HG02571 (cell line): ENCODE measurements at regions not wholly inside any gene's neighbourhood (a gene's known extent, or its start where the extent isn't known, plus 50 kb on each side); places are given as distances from the start of the nearest gene placed in this dataset.

Experiments
- ATAC-seq: cut with Tn5 transposase; IDR thresholded peaks from one replicate; pipeline ENCODE4 v1.9.1; 2021; ENCODE audit warnings: mild to moderate bottlenecking, moderate library complexity; ENCODE audit not compliant: unreplicated experiment

- ATAC-seq = no peak
Measured at GRCh38 chr7:47221826-47222225, 360.1 kb downstream of the TNS3 start.

- no peak for ATAC-seq
Measured at GRCh38 chr7:47218378-47219176, 363.3 kb downstream of the TNS3 start.

- no peak for ATAC-seq
Measured at GRCh38 chr7:47217570-47218360, 364.1 kb downstream of the TNS3 start.

- no peak for ATAC-seq
Measured at GRCh38 chr7:47217086-47217485, 364.8 kb downstream of the TNS3 start.

- no peak for ATAC-seq
Measured at GRCh38 chr7:47216439-47216838, 365.5 kb downstream of the TNS3 start.

- ATAC-seq = no peak
Measured at GRCh38 chr7:47215640-47216039, 366.3 kb downstream of the TNS3 start.

GRCh38 chr7:47215049-47215448, 366.9 kb downstream of the TNS3 start:
- ATAC-seq = no peak

GRCh38 chr7:47213276-47213675, 368.6 kb downstream of the TNS3 start:
- no peak for ATAC-seq

- no peak for ATAC-seq
Measured at GRCh38 chr7:47211519-47211973, 370.4 kb downstream of the TNS3 start.

- no peak for ATAC-seq
Measured at GRCh38 chr7:47210281-47210854, 371.5 kb downstream of the TNS3 start.

GRCh38 chr7:47207956-47208355, 374.0 kb downstream of the TNS3 start:
- ATAC-seq = no peak

- no peak for ATAC-seq
Measured at GRCh38 chr7:47204709-47205108, 377.2 kb downstream of the TNS3 start.

GRCh38 chr7:47202146-47202783, 379.6 kb downstream of the TNS3 start:
- ATAC-seq = no peak

- no peak for ATAC-seq
Measured at GRCh38 chr7:47198159-47198558, 383.8 kb downstream of the TNS3 start.

GRCh38 chr7:47197486-47197885, 384.4 kb downstream of the TNS3 start:
- ATAC-seq = no peak

GRCh38 chr7:47196737-47197136, 385.2 kb downstream of the TNS3 start:
- ATAC-seq = no peak

- no peak for ATAC-seq
Measured at GRCh38 chr7:47196106-47196645, 385.7 kb downstream of the TNS3 start.

GRCh38 chr7:47195641-47196040, 386.3 kb downstream of the TNS3 start:
- no peak for ATAC-seq

- ATAC-seq = no peak
Measured at GRCh38 chr7:47194516-47195057, 387.3 kb downstream of the TNS3 start.

- no peak for ATAC-seq
Measured at GRCh38 chr7:47192978-47193377, 388.9 kb downstream of the TNS3 start.

GRCh38 chr7:47191876-47192291, 390.0 kb downstream of the TNS3 start:
- no peak for ATAC-seq
